ENCODE measurements at regions not wholly inside any gene's neighbourhood (a gene's known extent, or its start where the extent isn't known, plus 50 kb on each side); places are given as distances from the start of the nearest gene placed in this dataset.

- DNase-seq (ENCODE audit: low read depth, low spot score): no peak
- Histone ChIP-seq H3K36me3 (ENCODE audit: insufficient read depth, low read length) (no peaks in the 10 kb centered on the region), H3K27ac (no peak overlapping the region), H3K9me3 (ENCODE audit: low read depth, low read length) (no peaks in the 10 kb centered on the region), H3K9ac (ENCODE audit: insufficient read length) (no peak overlapping the region), H3K4me3 (no peak overlapping the region)
- no peak for TF ChIP-seq FOXP2 (optimal IDR thresholded peaks at IDR 0.05; ENCODE audit: control extremely low read depth, extremely low read length, insufficient read depth)
Measured at GRCh38 chr3:3699407-3699806, 99.8 kb upstream of the LRRN1 start.

- Histone ChIP-seq H3K9ac (ENCODE audit: insufficient read length) (no peak overlapping the region), H3K4me3 (no peak overlapping the region), H3K9me3 (ENCODE audit: low read depth, low read length) (no peaks in the 10 kb centered on the region), H3K36me3 (ENCODE audit: insufficient read depth, low read length) (no peaks in the 10 kb centered on the region), H3K27ac (no peak overlapping the region)
- TF ChIP-seq EZH2 (IDR thresholded peaks at IDR 0.05) (no peak), POLR2AphosphoS5 (IDR thresholded peaks at IDR 0.05; ENCODE audit: borderline replicate concordance, low read depth, low read length) (no peak), FOXP2 (optimal IDR thresholded peaks at IDR 0.05; ENCODE audit: control extremely low read depth, extremely low read length, insufficient read depth) (no peak)
- no peak for DNase-seq (ENCODE audit: low read depth, low spot score)
Measured at GRCh38 chr3:3696345-3696744, 102.9 kb upstream of the LRRN1 start.

GRCh38 chr3:3693593-3693992 is 105.6 kb upstream of the LRRN1 start:
- no peaks in the 10 kb centered on the region for H3K36me3 ChIP-seq (ENCODE audit: insufficient read depth, low read length)
- no peak for DNase-seq (ENCODE audit: low read depth, low spot score)
- no peak overlapping the region for H3K4me3 ChIP-seq

GRCh38 chr3:3689601-3690375 is 109.4 kb upstream of the LRRN1 start:
- H3K36me3 ChIP-seq (ENCODE audit: insufficient read depth, low read length): no peaks in the 10 kb centered on the region
- no peaks in the 10 kb centered on the region for H3K9me3 ChIP-seq (ENCODE audit: low read depth, low read length)
- no peak for DNase-seq (ENCODE audit: low read depth, low spot score)
- TF ChIP-seq POLR2AphosphoS5 (IDR thresholded peaks at IDR 0.05; ENCODE audit: borderline replicate concordance, low read depth, low read length) (no peak), FOXP2 (optimal IDR thresholded peaks at IDR 0.05; ENCODE audit: control extremely low read depth, extremely low read length, insufficient read depth) (no peak), EZH2 (IDR thresholded peaks at IDR 0.05) (no peak)
- no peak overlapping the region for H3K27ac ChIP-seq
- H3K9ac ChIP-seq (ENCODE audit: insufficient read length): no peak overlapping the region
- H3K4me3 ChIP-seq: no peak overlapping the region

More at GRCh38 chr3:3693593-3693992, 105.6 kb upstream of the LRRN1 start:
- TF ChIP-seq EZH2 (IDR thresholded peaks at IDR 0.05) (no peak), POLR2AphosphoS5 (IDR thresholded peaks at IDR 0.05; ENCODE audit: borderline replicate concordance, low read depth, low read length) (no peak), FOXP2 (optimal IDR thresholded peaks at IDR 0.05; ENCODE audit: control extremely low read depth, extremely low read length, insufficient read depth) (no peak)
- Histone ChIP-seq H3K27ac (no peak overlapping the region), H3K9me3 (ENCODE audit: low read depth, low read length) (no peaks in the 10 kb centered on the region), H3K9ac (ENCODE audit: insufficient read length) (no peak overlapping the region)

- H3K9ac ChIP-seq (ENCODE audit: insufficient read length): no peak overlapping the region
- no peak overlapping the region for H3K4me3 ChIP-seq
Measured at GRCh38 chr3:3686907-3687648, 112.2 kb upstream of the LRRN1 start.

GRCh38 chr3:3685721-3686120 is 113.5 kb upstream of the LRRN1 start:
- H3K27ac ChIP-seq: no peak overlapping the region
- DNase-seq (ENCODE audit: low read depth, low spot score): no peak
- H3K36me3 ChIP-seq (ENCODE audit: insufficient read depth, low read length): no peaks in the 10 kb centered on the region
- H3K9me3 ChIP-seq (ENCODE audit: low read depth, low read length): no peaks in the 10 kb centered on the region
- H3K9ac ChIP-seq (ENCODE audit: insufficient read length): no peak overlapping the region
- no peak overlapping the region for H3K4me3 ChIP-seq
- TF ChIP-seq POLR2AphosphoS5 (IDR thresholded peaks at IDR 0.05; ENCODE audit: borderline replicate concordance, low read depth, low read length) (no peak), FOXP2 (optimal IDR thresholded peaks at IDR 0.05; ENCODE audit: control extremely low read depth, extremely low read length, insufficient read depth) (no peak), EZH2 (IDR thresholded peaks at IDR 0.05) (no peak)

More at GRCh38 chr3:3686907-3687648, 112.2 kb upstream of the LRRN1 start:
- Histone ChIP-seq H3K9me3 (ENCODE audit: low read depth, low read length) (no peaks in the 10 kb centered on the region), H3K36me3 (ENCODE audit: insufficient read depth, low read length) (no peaks in the 10 kb centered on the region), H3K27ac (no peak overlapping the region)
- no peak for DNase-seq (ENCODE audit: low read depth, low spot score)
- TF ChIP-seq POLR2AphosphoS5 (IDR thresholded peaks at IDR 0.05; ENCODE audit: borderline replicate concordance, low read depth, low read length) (no peak), EZH2 (IDR thresholded peaks at IDR 0.05) (no peak), FOXP2 (optimal IDR thresholded peaks at IDR 0.05; ENCODE audit: control extremely low read depth, extremely low read length, insufficient read depth) (no peak)

GRCh38 chr3:3683261-3683660 is 116.0 kb upstream of the LRRN1 start:
- H3K36me3 ChIP-seq (ENCODE audit: insufficient read depth, low read length): no peaks in the 10 kb centered on the region
- TF ChIP-seq FOXP2 (optimal IDR thresholded peaks at IDR 0.05; ENCODE audit: control extremely low read depth, extremely low read length, insufficient read depth) (no peak), POLR2AphosphoS5 (IDR thresholded peaks at IDR 0.05; ENCODE audit: borderline replicate concordance, low read depth, low read length) (no peak), EZH2 (IDR thresholded peaks at IDR 0.05) (no peak)
- no peak overlapping the region for H3K4me3 ChIP-seq
- DNase-seq (ENCODE audit: low read depth, low spot score): no peak
- H3K27ac ChIP-seq: no peak overlapping the region
- no peaks in the 10 kb centered on the region for H3K9me3 ChIP-seq (ENCODE audit: low read depth, low read length)
- no peak overlapping the region for H3K9ac ChIP-seq (ENCODE audit: insufficient read length)

GRCh38 chr3:3675801-3676200 is 123.4 kb upstream of the LRRN1 start:
- Histone ChIP-seq H3K36me3 (ENCODE audit: insufficient read depth, low read length) (no peaks in the 10 kb centered on the region), H3K9me3 (ENCODE audit: low read depth, low read length) (no peaks in the 10 kb centered on the region), H3K4me3 (no peak overlapping the region), H3K9ac (ENCODE audit: insufficient read length) (no peak overlapping the region), H3K27ac (no peak overlapping the region)
- no peak for DNase-seq (ENCODE audit: low read depth, low spot score)
- TF ChIP-seq EZH2 (IDR thresholded peaks at IDR 0.05): no peak
- TF ChIP-seq POLR2AphosphoS5 (IDR thresholded peaks at IDR 0.05; ENCODE audit: borderline replicate concordance, low read depth, low read length): no peak
- no peak for TF ChIP-seq FOXP2 (optimal IDR thresholded peaks at IDR 0.05; ENCODE audit: control extremely low read depth, extremely low read length, insufficient read depth)

All from SK-N-MC (cell line).